MV-4-11 (cell line): ENCODE measurements at regions not wholly inside any gene's neighbourhood (a gene's known extent, or its start where the extent isn't known, plus 50 kb on each side); places are given as distances from the start of the nearest gene placed in this dataset.
A peak's percentile ranks its signal among the peaks of the same experiment; 100 is the strongest.

ENCODE experiments used
- DNase-seq: peaks from one replicate; lab custom pipeline; 2025; lab: John Stamatoyannopoulos, UW

- peak; percentile 14 for DNase-seq
These were observed 160.2 kb upstream of the CPEB2 start for GRCh38 chr4:14841801-14842768.

DNA sequence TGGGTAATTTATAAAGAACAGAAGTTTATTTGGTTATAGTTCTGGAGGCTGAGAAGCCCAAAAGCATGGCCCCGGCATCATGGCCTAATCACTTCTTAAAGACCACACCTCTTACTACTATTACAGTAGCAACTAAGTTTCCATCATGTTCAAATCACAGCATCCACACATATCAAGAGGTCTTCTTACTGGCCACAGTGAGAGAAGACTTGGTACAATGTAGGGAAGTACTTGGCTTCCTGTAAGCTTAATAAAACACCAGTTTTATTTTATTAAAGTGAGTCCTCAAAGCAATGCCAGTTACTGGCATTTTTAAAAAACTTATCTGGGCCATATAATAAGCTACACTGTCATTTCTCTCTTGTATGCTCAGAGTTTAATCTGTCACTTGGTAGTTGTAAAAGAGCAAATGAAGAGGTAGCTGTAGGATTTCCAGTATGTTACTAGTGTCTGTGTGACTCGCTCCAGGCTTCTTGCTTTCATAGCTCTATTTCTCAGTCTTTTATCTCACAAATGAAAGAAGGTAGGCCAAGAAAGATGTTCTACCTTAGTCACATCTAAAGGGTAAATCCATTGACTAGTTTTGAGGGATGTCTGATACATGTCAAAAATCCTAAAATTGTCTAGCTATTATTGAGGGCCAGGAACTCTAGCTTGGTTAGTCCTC, 159.2 kb upstream of the CPEB2 start:
- DNase-seq, result no peak

DNA sequence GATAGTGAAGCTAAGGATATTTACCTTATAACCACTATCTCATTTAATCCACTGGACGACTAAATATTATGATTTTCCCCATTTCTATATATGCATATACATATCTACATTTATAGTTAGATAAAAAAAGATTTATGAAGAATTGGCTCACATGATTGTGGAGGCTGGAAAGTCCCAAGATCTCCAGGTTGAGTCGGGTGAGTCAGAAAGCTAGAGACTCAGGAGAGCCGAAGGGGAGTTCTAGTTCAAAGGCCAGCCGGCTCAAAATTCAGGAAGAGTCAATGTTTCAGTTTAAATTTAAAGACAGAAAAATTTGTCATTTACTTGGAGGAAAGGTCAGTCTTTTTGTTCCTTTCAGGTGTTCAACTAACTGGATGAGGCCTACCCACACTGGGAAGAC, 158.2 kb upstream of the CPEB2 start:
- no peak for DNase-seq

DNA sequence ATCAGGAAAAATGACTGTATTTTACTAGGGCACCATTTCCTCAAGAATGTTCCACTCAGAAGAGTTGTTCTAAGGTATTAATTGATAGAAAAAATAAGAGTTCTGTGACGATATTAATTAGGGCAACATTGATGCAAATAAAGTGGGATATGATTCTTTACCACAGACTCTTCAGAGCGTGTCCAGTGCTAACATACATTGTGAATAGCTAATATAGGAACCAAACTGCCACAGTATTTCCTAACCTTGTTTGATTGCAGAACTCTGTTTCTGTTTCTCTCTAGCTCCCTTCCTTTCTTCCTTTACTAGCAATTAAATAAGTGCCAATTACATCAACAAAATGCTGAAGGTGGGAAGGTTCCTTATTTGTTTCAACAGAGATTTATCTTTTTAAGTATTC, 154.1 kb upstream of the CPEB2 start:
- peak; percentile 72 for DNase-seq

DNA sequence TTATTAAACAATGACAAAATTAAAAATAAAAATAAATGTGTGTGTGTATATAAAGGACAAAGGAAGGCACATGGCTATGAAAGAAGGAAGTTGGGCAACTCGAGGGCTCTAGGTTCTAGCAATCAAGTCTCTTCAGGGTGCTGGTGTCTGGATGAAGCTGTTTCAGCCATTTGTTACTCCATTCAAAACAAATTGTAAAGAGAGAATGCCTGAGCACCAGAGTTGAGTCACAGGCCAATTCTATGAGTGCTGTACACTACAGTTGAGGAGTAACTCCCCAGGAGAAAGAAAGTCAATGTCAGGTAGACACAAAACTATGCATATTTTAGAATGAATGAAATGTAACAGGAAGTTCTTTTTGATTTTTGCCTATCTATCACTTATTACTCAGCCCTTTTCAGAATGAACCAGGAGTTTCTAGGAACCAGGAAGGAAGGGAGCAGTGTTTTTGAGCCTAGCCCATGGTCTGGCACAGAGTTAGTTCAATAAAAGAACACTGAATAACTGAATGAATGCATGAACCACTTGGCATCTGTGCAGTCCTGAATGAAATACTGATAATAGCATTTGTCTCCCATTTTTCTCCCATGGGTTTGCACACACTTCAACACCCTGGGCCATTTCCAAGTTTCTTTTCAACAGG, 151.7 kb upstream of the CPEB2 start:
- peak; percentile 77 for DNase-seq

- no peak for DNase-seq
These were observed 148.9 kb upstream of the CPEB2 start for GRCh38 chr4:14853176-14853943.

GRCh38 chr4:14855719-14856061, 146.6 kb upstream of the CPEB2 start:
- DNase-seq, result no peak

DNA sequence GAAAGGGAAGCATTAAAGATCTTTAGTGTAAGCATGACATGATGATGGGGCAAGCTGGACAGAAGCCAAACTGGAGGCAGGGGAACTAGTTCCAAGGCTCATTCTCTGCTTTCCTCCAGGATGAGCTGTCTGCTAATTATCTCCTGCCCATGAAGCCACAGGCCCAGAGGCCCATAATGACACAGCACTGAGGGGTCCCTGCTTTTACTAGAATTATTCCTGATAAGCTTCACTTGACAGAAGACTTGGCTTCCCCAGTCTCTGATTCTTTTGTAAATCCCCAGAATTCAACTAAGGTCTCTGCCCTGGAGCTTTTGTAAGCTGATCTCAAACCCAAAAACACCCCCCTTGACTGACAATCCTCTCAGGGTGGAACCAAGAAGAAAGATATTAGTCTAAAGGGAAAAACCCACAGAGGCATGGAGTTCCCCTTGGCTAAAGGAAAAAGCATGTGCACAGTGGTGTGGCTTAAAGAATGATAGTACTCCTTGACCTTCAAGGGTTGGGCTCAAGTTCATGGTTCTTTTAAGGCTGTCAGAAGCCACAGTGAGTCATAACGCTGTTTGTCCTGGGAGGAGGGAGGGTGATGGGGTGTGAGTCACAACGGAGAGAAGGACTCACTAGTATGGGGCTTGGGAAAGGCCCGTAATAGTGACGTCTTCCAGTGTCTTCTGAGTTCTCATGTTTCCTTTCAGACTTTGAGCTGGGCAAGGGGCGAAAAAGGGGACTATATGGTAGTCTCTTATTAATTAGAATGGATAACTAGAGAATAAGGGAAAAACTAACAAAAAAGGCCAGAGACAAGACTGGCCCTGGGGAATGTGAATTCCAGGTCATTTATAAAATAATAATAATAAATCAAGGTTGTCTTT, 146.0 kb upstream of the CPEB2 start:
- DNase-seq, result peak; percentile 95

- no peak for DNase-seq
These were observed 145.4 kb upstream of the CPEB2 start for GRCh38 chr4:14856934-14857235.

DNA sequence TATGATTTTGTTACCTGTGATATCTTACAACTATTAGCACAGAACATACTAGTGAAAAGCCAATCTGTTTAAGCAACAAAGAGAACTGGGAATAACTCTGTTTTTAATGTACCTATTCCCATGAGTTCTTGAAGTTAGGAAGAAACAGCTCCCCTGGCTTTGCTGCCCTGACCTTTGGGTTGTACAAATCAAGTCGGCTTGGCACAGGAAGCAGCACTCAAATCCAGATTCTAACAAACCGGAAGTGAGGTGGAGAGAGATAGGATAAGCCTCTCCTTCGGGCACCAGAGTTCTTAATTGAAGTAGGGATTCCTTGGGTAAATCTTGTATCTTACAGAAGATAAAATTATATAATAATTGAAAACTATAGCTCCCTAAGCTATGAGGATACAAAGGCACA, 144.8 kb upstream of the CPEB2 start:
- DNase-seq, result no peak

DNA sequence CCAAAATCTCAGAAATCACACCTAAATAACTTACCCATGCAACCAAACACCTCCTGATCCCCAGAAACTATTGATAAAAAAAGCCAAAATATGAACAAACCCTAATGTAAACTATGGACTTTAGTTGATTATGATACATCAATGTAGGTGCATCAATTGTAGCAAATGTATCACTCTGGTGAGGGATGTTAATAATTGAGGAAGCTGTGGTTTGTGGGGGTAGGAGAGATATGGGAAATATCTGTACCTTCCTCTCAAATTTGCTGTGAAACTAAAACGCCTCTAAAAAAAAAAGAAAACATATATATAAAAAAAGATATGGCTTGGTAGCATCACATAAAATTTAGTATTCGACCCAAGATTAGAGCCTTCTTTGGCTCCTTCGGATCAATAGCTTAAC, 144.3 kb upstream of the CPEB2 start:
- peak; percentile 66 for DNase-seq

DNA sequence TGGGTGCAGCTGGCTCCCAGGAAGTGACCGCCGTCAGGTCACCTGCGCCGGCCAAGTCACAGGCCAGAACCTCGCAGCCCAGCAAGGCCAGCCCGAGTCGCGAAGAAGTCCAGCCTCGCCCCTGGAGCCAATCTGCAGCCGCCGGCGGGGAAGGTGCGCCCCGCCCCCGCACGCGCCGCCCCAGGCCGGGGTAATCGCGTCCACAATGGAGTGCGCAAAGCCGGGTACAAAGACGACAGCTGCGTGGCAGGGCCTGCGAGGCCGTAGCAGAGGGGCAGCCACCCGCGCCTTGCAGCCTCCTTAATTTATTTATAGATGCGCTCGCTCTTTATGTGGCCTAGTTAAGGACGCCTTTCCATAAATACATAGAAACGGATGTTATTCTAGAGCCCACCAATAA, 139.4 kb upstream of the CPEB2 start:
- DNase-seq, result no peak

GRCh38 chr4:14863418-14864364, 138.6 kb upstream of the CPEB2 start:
- no peak for DNase-seq

DNA sequence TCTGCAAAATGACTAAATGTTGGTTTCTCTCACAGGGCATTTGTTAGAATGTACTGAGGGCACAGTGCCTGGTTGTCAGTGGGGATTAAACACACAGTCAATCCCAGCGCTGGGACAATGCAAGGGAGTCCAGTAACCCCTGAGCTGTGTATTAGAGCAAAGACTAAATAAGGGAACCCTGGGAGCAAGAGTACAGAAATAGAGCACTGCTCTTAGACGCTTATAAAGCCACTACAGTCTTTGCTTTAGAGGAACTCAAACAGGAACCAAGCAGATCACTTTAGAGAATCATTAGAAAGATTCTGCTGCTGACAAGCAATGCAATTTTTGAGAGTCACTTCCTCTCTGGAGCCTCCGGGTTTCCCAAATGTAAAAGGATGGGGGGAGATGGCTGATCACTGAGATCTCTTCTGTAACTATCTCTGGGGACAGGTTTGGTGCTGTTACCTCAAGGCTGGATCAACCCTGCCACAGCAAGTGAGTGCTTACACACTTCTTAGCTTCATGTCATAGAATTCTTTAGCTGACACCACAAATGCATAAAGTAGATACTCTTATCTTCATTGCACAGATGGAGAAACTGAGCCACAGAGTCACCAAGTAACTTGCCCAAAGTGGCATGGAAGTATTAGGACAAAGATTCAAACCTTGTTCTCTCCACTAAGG, 137.8 kb upstream of the CPEB2 start:
- DNase-seq, result peak; percentile 81

- no peak for DNase-seq
These were observed 137.3 kb upstream of the CPEB2 start for GRCh38 chr4:14865031-14865366.

DNA sequence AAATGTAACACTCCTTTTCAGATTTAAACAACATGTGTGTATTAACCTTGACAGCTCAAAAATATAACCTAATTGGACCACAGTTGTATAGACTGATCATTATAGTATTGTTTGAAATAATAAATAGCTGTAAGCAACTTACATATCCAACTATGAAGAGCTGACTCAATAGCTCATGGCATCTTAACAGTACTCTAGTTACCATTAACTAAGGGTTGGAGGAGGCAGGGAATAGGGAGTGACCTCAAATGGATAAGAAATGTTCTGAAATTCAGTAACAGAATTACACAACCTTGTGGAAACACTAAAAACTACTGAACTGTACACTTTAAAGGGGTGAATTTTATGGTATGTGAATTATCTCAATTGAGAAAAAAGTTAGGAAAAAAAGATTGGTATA, 136.5 kb upstream of the CPEB2 start:
- DNase-seq, result no peak

DNA sequence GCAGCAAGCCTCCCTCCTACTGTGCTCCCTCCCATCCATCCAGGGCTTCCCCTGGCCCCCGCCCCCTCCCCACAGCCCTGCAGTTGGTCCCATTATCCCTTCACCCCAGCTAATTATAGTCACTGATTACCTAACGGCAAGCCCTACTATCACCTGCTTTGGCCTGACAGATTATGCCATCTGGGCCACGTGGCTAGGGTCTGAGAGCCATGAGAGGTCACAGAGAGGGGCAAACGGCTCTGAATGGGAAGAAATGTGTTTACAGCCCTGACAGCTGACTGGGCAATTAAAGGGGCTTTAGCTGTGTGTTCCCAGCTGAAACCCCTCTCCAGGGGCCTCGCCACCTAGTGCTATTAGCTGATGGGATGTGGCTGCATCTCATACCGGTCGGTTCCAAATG, 134.4 kb upstream of the CPEB2 start:
- no peak for DNase-seq

GRCh38 chr4:14868426-14869395, 133.6 kb upstream of the CPEB2 start:
- no peak for DNase-seq
